ENCODE measurements at regions not wholly inside any gene's neighbourhood (a gene's known extent, or its start where the extent isn't known, plus 50 kb on each side); places are given as distances from the start of the nearest gene placed in this dataset.

Small RNA genes in the stretch of these regions (small RNA-seq; reads per million reads assigned to genes)
- 0 reads per million in 4 donors for gene RNA5SP311
